GM06990 (cell line): ENCODE measurements at regions not wholly inside any gene's neighbourhood (a gene's known extent, or its start where the extent isn't known, plus 50 kb on each side); places are given as distances from the start of the nearest gene placed in this dataset.

ENCODE experiments used
- DNase-seq: peaks from one replicate; pipeline ENCODE4 v3.0.0-alpha.2; 2011; ENCODE audit not compliant: insufficient read length; ENCODE audit errors: extremely low read depth
- H3K27me3 ChIP-seq: replicated peaks from 2 replicates; pipeline ENCODE4 v1.6.0; 2011; ENCODE audit warnings: low read length; ENCODE audit not compliant: control insufficient read depth, insufficient read depth
- H3K36me3 ChIP-seq: 2 replicates; pipeline ENCODE4 v1.5.1; 2011; ENCODE audit warnings: low read length; ENCODE audit not compliant: control insufficient read depth, insufficient read depth
- H3K4me3 ChIP-seq: replicated peaks from 2 replicates; pipeline ENCODE4 v1.5.1; 2011; ENCODE audit warnings: low read depth, mild to moderate bottlenecking, control low read depth, low read length
- TF ChIP-seq, protein P1 (sequence below): IDR thresholded peaks from 2 replicates; pipeline ENCODE4 v1.5.1; 2011; ENCODE audit warnings: low read length, control low read depth, mild to moderate bottlenecking, inconsistent platforms; ENCODE audit not compliant: insufficient read depth, poor library complexity, severe bottlenecking

DNA sequence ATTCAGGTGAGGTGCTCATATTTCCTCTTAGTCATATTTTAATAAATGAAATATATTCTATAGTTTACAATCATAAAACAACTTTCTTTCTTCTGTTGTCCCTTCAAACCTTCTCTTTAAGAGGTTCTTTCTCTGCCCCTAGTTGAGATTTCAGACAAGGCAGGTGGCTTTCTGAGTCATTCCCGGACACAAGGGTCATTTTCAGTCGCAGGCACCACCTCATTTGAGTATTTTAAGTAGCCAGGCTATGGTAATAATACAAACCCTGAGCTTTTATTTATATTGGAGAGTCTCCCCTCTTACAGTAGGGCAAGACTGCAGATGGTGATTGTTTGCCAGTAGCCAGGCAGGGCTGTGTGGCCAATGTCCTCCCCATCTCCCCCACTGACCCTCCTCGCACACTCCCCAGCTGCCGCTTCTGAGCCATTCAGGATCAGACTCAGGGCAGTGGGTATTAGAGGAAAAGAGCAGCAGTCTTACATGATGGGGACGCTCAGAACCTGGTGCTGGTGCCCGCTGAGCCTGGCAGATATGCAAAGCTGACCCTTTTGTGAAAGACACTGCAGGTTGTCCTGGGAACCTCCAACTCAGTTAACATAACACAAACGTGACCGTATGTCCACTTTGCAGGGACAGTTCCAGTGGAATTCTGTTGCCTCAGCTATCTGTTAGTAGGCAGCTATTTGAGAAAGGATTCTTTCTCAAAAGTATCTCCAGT lies 101.1 kb upstream of the BCL2L14 start:
- peak; percentile 66 for DNase-seq
- Histone ChIP-seq H3K27me3 (no peaks in the 10 kb centered on the region), H3K36me3 (no peaks in the 10 kb centered on the region), H3K4me3 (no peak overlapping the region)
- TF ChIP-seq, protein P1, sequence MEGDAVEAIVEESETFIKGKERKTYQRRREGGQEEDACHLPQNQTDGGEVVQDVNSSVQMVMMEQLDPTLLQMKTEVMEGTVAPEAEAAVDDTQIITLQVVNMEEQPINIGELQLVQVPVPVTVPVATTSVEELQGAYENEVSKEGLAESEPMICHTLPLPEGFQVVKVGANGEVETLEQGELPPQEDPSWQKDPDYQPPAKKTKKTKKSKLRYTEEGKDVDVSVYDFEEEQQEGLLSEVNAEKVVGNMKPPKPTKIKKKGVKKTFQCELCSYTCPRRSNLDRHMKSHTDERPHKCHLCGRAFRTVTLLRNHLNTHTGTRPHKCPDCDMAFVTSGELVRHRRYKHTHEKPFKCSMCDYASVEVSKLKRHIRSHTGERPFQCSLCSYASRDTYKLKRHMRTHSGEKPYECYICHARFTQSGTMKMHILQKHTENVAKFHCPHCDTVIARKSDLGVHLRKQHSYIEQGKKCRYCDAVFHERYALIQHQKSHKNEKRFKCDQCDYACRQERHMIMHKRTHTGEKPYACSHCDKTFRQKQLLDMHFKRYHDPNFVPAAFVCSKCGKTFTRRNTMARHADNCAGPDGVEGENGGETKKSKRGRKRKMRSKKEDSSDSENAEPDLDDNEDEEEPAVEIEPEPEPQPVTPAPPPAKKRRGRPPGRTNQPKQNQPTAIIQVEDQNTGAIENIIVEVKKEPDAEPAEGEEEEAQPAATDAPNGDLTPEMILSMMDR = no peak

DNA sequence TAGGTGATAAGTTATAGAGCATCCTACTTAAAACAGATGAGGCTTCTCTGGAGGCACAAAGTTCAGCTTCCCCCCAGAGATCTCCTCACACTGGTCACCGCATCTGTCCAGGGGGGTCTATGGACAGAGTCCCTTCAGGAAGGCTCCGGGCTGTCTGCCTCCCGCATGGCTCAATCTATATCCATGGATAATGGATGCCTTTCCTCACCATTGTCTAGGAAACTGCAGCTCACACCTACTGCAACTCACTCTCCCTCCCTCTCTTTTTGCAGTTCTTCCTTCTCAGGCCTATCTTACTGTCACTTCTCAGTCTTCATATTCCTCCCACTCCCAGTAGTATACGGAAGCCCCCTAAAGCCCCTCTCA lies 100.6 kb upstream of the BCL2L14 start:
- Histone ChIP-seq H3K4me3 (no peak overlapping the region), H3K36me3 (no peaks in the 10 kb centered on the region), H3K27me3 (no peaks in the 10 kb centered on the region)
- TF ChIP-seq, protein P1 = no peak
- no peak for DNase-seq

GRCh38 chr12:11973396-11973795 lies 97.3 kb upstream of the BCL2L14 start:
- H3K27me3 ChIP-seq = no peaks in the 10 kb centered on the region
- TF ChIP-seq, protein P1 = no peak
- DNase-seq = no peak
- H3K4me3 ChIP-seq = no peak overlapping the region
- no peaks in the 10 kb centered on the region for H3K36me3 ChIP-seq

- H3K4me3 ChIP-seq = no peak overlapping the region
- DNase-seq = no peak
- H3K27me3 ChIP-seq = no peaks in the 10 kb centered on the region
- TF ChIP-seq, protein P1 = no peak
- H3K36me3 ChIP-seq = no peaks in the 10 kb centered on the region
These were observed 94.7 kb upstream of the BCL2L14 start for GRCh38 chr12:11976005-11976404.

- TF ChIP-seq, protein P1 = no peak
- no peaks in the 10 kb centered on the region for H3K27me3 ChIP-seq
- DNase-seq = no peak
- H3K4me3 ChIP-seq = no peak overlapping the region
- H3K36me3 ChIP-seq = no peaks in the 10 kb centered on the region
These were observed 91.9 kb upstream of the BCL2L14 start for GRCh38 chr12:11978726-11979384.
